ENCODE measurements at regions not wholly inside any gene's neighbourhood (a gene's known extent, or its start where the extent isn't known, plus 50 kb on each side); places are given as distances from the start of the nearest gene placed in this dataset.

DNA sequence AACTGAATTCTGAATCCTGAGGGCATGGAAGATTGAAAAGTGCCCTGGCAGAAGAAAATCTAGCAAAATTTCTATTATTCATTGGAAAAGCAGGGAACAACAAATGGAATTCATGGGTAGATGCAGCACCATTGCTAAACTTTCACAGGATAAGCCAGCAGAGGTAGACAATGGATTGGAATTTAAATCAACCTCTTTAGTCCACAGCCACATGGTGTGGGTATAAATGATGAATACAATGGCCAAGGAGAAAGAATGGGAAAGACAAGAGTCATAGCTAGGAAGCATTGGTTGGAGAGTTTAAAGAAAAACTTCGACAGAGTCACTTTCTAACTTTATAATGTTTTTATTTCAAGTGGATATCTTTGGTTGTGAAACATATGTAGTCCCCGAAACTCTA lies 332.8 kb upstream of the PUDP start:
- TF ChIP-seq EZH2 (IDR thresholded peaks at IDR 0.05; ENCODE audit: low read length): no peak
- no peak for TF ChIP-seq CTCF (optimal IDR thresholded peaks at IDR 0.05 in 1 of 3, IDR thresholded peaks at IDR 0.05 in 1 of 3, conservative IDR thresholded peaks at IDR 0.05 in 1 of 3; ENCODE audit: extremely low read depth in 1 of 3, insufficient read depth in 2 of 3, low read length in 3 of 3)

Data from keratinocyte (primary cell).